ENCODE measurements at regions not wholly inside any gene's neighbourhood (a gene's known extent, or its start where the extent isn't known, plus 50 kb on each side); places are given as distances from the start of the nearest gene placed in this dataset.

GRCh38 chr18:42530276-42530675 lies 575.2 kb downstream of the PIK3C3 start:
- TF ChIP-seq CTCF (IDR thresholded peaks at IDR 0.05) (no peak), EZH2phosphoT487 (IDR thresholded peaks at IDR 0.05) (no peak), EZH2 (IDR thresholded peaks at IDR 0.05) (no peak)

All from neural progenitor cell (in vitro differentiated cells).